UCSD-AML1 (cell line): ENCODE measurements at regions not wholly inside any gene's neighbourhood (a gene's known extent, or its start where the extent isn't known, plus 50 kb on each side); places are given as distances from the start of the nearest gene placed in this dataset.

Experiments
- DNase-seq: peaks from one replicate; lab custom pipeline; 2025; ENCODE audit not compliant: unreplicated experiment; lab: John Stamatoyannopoulos, UW

DNA sequence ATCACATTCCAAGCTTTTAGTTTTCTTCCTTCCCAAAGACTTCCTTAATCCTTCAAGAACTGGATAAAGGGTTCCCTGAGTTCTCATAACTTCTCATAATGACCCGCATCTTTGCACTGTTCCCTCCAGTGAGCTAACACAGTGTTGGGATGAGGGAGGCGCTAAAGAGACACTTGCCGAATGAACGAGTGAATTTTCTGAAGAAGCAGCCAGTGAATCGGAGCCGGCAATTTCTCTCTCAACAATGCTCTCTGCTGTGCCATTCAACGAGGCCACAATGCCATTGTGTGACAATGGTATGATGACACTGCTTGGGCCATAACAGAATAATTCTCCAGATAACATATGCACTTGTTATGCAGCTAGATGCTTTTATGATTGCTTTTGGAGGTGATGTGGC, 51.4 kb upstream of the ZFP42 start:
- DNase-seq, result no peak
